Endothelial cell of umbilical vein (primary cell): ENCODE measurements at regions not wholly inside any gene's neighbourhood (a gene's known extent, or its start where the extent isn't known, plus 50 kb on each side); places are given as distances from the start of the nearest gene placed in this dataset.

Source experiments
- CTCF ChIP-seq, 2 donors: IDR thresholded peaks; 1 replicate in 1 of 2; 2 replicates in 1 of 2; pipeline ENCODE4 v1.5.1; 2011; ENCODE audit warnings: low read length in 2 of 2, mild to moderate bottlenecking in 2 of 2, moderate library complexity in 2 of 2, control low read depth in 1 of 2, inconsistent platforms in 1 of 2, low read depth in 1 of 2; ENCODE audit not compliant: insufficient read depth in 1 of 2; ENCODE audit errors: extremely low read depth in 1 of 2
- EZH2 ChIP-seq: IDR thresholded peaks from 2 replicates; pipeline ENCODE4 v1.6.1; 2012; ENCODE audit warnings: borderline replicate concordance, low read depth, mild to moderate bottlenecking, moderate library complexity, low read length, inconsistent platforms; ENCODE audit not compliant: severe bottlenecking
- MAX ChIP-seq: IDR thresholded peaks from 2 replicates; pipeline ENCODE4 v1.6.1; 2011; ENCODE audit not compliant: insufficient read depth, insufficient read length
- POLR2A ChIP-seq: IDR thresholded peaks from 2 replicates; pipeline ENCODE4 v1.6.1; 2012; ENCODE audit warnings: low read depth, mild to moderate bottlenecking, control low read depth, low read length

- TF ChIP-seq EZH2 (no peak), MAX (no peak), POLR2A (no peak), CTCF (IDR thresholded peaks at IDR 0.05; ENCODE audit: extremely low read depth in 1 of 2, insufficient read depth in 1 of 2, low read depth in 1 of 2, low read length in 2 of 2) (no peak)
These were observed 128.3 kb downstream of the GOSR1 start for GRCh38 chr17:30605523-30605922.
